Right ventricle myocardium superior (tissue), 1 donor: ENCODE measurements at regions not wholly inside any gene's neighbourhood (a gene's known extent, or its start where the extent isn't known, plus 50 kb on each side); places are given as distances from the start of the nearest gene placed in this dataset.
"Not testable (repeated sequence)": the region's sequence is repeated elsewhere in the genome, so short reads cannot be mapped to it uniquely, and the experiment has no call there.

Experiments
- ATAC-seq: fragments of 200-7000 bp; cut with Tn5 transposase; one replicate; pipeline ENCODE4 v1.9.1; 2020; ENCODE audit warnings: mild to moderate bottlenecking; ENCODE audit not compliant: poor library complexity
- DNase-seq: peaks from one replicate; pipeline ENCODE4 v3.0.0-alpha.2; 2020
- intact Hi-C: fragments of 100-400 bp; cut with DNase I; formaldehyde crosslinking; loops from one replicate; pipeline ENCODE4 v1.11.2; 2022
- donor health status: DM: no; HTN: yes; CAD: no; lungs with severe emphysema.

DNA sequence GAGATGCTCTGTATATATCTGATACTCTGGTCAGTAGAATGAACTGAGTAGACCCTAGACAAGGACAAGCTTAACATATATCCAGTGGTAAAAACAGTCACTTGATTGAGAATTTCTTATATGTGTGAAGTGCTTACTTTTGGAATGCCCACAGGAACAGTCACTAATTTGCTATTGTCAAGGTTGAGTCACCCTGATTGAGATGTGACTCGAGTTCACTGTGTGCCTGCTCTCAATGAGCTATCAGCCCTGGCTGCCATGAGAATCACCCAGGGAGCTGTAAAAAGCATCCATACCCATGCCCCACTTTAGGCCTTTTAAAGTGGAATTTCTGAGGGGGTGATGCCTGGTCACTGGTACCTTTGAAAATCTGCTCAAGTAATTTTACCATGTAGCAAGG lies 283.7 kb downstream of the SUCLG1 start:
- no peak for ATAC-seq

GRCh38 chr2:84173041-84173440 lies 286.0 kb downstream of the SUCLG1 start:
- ATAC-seq: no peak
- intact Hi-C loops: no loop called here
- DNase-seq: no peak

More for the DNA sequence above, 283.7 kb downstream of the SUCLG1 start:
- intact Hi-C loops: no loop called here
- no peak for DNase-seq

DNA sequence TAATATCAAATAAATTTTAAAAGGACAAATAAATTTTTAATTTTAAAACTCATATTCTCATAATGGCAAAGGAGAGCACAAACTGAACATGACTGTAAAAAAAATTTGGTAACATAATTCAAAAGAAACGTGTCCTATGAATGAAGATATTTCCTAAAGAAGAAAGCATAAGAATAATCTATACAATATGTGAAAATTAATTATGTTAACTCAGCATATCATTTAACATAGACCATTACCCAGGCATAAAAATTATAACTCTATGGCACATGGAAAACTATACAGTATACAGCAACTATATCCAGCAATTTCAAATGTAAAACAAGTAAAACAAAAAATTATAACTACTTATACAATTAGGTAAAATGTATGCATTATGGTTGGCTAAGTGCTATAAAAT lies 288.1 kb downstream of the SUCLG1 start:
- ATAC-seq (no peak), DNase-seq (no peak)
- intact Hi-C loops: no loop called here

- intact Hi-C loops: no loop called here
- DNase-seq: no peak
- ATAC-seq: no peak
Measured at GRCh38 chr2:84169871-84170270, 289.2 kb downstream of the SUCLG1 start.

DNA sequence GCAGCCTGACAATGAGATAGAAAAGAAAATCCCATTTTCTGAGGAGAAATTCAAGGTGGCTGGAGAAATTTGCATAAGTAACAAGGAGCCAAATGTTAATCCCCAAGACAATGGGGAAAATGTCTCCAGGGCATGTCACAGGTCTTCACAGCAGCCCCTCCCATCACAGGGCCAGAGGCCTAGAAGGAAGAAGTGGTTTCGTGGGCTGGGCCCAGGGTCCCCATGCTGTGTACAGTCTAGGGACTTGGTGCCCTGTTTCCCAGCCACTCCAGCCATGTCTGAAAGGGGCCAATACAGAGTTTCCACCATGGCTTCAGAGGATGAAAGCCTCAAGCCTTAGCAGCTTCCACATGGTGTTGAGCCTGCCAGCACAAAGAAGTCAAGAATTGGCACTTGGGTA lies 290.5 kb downstream of the SUCLG1 start:
- intact Hi-C loops, ATAC-seq, DNase-seq: not testable (repeated sequence)

DNA sequence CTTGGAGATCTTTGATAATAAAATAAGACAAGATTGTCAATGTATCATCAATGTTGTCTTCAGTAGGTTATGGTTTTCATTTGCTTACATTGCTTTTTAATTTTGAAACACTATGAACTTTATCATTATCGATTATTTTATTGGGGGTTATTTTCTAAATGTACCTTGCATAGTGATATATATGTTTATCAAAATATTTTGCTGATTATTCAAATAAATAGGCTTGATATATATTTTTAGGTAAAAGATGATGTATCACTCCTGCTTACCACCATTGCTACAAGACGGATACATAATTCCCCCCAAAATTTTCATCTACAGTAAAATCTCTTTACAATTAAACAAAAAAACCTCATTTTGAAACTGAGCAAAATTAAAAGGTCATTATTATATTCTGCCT lies 293.8 kb downstream of the SUCLG1 start:
- DNase-seq (no peak), ATAC-seq (no peak)
- intact Hi-C loops: no loop called here

DNA sequence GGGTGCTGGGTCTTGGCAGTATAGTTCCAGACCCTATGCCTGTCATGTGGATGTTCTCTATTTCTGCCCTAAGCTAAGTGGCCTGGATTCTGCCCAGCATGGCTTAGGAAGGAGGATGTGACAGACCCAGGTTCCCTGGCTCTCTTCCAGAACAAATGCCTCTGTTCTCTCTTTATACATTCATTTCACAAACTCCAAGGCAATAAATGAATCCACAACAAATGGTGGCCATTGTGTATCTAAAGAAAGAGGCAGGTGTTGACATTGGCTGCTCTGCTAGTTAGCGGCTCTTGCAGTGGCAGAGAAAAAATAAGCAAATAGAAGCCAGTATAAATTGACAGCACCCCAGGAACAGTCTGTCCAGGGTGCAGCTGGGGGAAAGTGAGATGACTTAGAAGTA lies 298.6 kb downstream of the SUCLG1 start:
- ATAC-seq (no peak), DNase-seq (no peak)
- intact Hi-C loops: no loop called here

DNA sequence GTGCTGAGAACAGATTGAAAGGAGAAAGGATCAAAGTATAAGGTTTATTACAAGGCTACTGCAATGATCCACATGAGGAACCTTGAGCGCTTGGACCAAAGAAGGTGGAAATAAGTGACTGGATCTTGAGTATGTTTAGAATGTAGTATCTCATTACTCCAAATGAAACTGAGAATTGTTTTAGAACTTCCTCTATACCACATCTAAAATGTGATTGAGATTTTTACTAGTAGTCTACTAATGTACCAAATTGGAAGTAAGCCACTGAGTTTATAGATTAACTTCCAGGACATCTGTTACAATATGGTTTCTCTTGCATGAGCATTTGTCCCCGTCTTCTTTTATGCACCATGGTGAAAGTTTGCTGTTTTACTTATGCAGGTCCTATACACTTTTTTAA lies 300.5 kb downstream of the SUCLG1 start:
- no peak for DNase-seq
- no peak for ATAC-seq
- intact Hi-C loops: no loop called here

- no peak for DNase-seq
- no peak for ATAC-seq
- intact Hi-C loops: no loop called here
Measured at GRCh38 chr2:84152462-84152861, 306.6 kb downstream of the SUCLG1 start.

DNA sequence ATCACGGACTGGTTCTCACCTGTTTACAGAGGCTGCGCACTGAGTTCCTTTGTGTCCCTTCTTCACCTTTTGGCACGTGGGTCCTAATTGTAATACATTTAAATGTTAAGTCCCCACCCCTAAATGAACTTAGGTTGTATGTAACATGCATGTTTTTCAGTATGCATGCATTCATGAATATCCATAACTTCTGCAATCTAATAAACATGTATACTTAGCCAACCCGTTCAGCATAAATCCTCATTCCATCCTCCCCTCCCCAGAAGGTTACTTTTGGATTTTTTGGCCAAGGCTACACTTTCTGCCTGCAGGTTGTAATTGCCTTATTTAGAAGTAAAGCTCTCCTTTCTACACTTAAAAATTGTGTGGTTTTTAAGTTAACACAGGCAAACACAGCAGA lies 314.7 kb downstream of the SUCLG1 start:
- no peak for ATAC-seq
- intact Hi-C loops: no loop called here
- DNase-seq: no peak

- no peak for ATAC-seq
- intact Hi-C loops: no loop called here
- DNase-seq: no peak
Measured at GRCh38 chr2:84137034-84137433, 322.0 kb downstream of the SUCLG1 start.

DNA sequence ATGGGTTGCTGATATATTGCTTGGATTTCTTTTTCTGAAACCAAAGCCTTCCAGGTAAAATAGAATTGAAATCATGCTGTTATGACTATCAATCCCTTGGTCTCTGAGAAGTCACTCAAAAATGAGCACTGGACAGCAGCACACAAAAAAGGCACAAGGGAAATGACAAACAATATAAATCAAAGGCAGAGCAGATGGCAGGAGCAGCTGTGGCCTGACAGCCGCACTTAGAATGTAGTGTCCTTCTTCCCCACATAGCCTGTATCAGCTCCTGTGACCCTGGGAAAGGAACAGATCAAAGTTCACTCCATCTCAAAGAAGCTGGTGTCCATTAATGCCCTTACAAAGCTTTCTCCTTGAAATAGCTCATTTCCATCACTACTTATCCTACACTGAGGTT lies 326.7 kb downstream of the SUCLG1 start:
- intact Hi-C loops: no loop called here
- DNase-seq (no peak), ATAC-seq (no peak)

- no peak for DNase-seq
- intact Hi-C loops: no loop called here
- no peak for ATAC-seq
Measured at GRCh38 chr2:84131278-84131830, 327.7 kb downstream of the SUCLG1 start.

DNA sequence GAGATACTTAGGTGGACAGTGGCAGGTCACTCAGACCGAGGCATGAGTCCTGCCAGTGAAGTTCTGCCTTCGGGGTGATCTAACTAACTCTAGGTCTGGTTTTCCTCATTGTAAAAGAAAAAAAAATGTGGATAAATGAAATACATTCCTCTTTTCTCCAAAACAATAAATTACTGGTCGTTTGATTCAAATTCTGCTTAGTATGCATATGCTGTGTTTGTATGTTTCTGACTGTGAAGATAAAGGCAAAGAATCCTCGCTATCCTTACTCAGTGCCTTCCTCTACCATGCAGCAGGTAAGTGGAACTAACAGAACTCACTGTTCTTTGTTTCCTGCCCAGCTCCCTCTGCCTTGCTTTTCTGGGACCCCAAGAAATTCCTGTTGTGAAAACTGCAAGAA lies 330.1 kb downstream of the SUCLG1 start:
- intact Hi-C loops: no loop called here
- no peak for ATAC-seq

DNA sequence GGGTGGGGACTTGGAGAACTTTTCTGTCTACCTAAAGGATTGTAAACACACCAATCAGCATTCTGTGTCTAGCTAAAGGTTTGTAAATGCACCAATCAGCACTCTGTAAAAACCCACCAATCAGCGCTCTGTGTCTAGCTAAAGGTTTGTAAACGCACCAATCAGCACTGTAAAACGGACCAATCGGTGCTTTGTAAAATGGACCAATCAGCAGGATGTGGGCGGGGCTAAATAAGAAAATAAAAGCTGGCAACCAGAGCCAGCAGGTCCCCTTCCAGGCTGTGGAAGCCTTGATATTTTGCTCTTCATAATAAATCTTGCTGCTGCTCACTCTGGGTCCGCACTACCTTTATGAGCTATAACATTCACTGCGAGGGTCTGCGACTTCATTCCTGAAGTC lies 331.3 kb downstream of the SUCLG1 start:
- ATAC-seq, intact Hi-C loops, DNase-seq: not testable (repeated sequence)

More for the DNA sequence above, 330.1 kb downstream of the SUCLG1 start:
- DNase-seq: no peak

DNA sequence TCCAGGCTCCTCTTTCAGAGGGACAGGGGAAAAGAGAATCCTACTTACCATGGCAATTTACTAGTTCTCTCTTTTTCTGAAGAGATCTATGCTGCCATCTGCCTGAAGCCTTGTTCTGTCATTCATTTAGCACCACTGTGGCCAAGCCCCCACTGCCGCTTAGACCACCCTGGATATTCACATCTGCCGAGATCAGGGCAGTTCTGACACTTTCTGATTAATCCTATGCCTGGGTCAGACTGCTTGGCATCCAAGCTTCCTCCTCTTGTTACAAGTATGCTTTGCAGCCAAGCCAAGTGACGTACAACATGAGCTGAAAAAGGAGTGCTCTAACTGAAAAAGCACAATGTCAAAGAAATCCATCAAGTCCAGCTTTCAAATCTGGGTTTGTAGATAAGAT lies 332.6 kb downstream of the SUCLG1 start:
- intact Hi-C loops: no loop called here
- DNase-seq (no peak), ATAC-seq (no peak)

DNA sequence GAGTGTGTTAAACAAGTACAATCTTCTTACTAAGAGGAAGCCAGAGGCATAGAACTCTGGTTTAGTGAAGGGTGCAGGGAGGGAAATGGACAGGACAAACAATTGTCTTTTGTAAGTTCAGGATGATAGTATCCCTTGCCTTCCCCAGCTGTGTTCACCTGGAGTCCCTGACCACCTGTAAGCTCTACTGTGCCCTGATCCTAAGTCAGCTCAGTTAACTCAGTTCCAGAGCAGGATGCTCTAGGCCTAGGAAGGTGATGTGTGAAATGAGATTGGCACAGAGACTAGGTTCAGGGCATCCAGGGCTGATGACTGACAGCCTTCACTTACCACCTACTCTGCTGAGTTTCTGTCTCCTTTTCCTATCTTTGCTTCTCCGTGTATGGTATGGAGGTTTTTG lies 333.0 kb downstream of the SUCLG1 start:
- ATAC-seq (no peak), DNase-seq (no peak)
- intact Hi-C loops: no loop called here

DNA sequence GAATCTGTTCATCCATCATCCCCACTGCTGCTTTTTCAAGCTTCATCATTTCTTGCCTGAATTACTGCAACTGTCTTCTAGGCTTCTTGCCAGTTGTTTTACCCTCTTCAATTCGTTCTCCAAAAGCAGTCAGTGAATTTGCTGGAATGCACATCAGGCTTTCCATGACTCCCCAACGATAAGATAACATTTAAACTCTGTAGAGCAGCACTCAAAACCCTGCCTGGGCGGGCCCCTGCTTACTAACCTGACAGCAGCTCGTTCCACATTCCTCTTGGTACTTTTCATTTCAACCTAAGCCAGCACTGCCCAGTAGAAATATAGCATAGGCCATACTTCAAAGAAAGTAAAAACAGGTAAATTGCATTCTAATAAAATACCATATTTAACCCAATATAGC lies 342.9 kb downstream of the SUCLG1 start:
- no peak for DNase-seq
- intact Hi-C loops: no loop called here
- ATAC-seq: no peak

DNA sequence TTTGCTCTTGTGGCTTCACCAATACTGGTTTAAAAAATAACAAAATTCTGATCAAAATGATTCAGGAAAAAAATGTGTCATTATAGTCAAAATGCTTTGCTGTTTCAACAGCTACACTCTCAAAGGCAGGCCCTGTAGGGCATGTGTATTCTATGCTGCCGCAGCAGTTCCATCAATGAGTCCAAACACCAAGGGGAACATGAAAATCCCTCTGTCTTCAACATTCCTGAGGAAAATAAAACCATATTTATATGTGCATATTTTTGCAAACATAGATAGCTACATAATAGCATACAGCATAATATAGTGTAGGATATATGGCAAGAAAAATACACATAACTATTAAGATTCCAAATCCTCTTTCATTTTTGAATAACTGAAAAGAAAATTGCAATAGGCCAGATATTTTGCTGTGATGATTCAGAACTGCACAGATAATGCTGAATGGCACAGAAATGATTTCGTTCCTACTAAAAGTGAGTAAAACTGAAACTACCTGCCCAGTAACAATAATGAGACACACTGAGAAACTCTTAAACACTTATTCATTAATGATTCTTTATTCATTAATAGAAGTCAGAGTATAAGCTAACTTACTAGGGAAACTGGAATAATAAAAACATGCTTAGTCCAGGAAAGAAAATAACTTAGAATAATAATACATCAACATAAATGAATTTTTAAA lies 343.8 kb downstream of the SUCLG1 start:
- intact Hi-C loops: no loop called here
- ATAC-seq (no peak), DNase-seq (no peak)

- intact Hi-C loops, DNase-seq, ATAC-seq: not testable (repeated sequence)
Measured at GRCh38 chr2:84103816-84104527, 355.1 kb downstream of the SUCLG1 start.
